IMR-90 (cell line): ENCODE measurements at regions not wholly inside any gene's neighbourhood (a gene's known extent, or its start where the extent isn't known, plus 50 kb on each side); places are given as distances from the start of the nearest gene placed in this dataset.

Source experiments
- ATAC-seq: fragments of 200-7000 bp; cut with Tn5 transposase; 2 replicates; pipeline ENCODE4 v1.9.1; 2020; ENCODE audit warnings: low read depth, mild to moderate bottlenecking, moderate library complexity
- BruUV-seq: library from RNA; stranded (reverse); fragments of 400-500 nt; replicated peaks from 2 replicates; lab custom pipeline; 2021; lab: Mats Ljungman, UMichigan
- CTCF ChIA-PET: fragments of 300-600 bp; formaldehyde crosslinking; extraction: SDS; loops from one replicate; lab custom pipeline; 2021; ENCODE audit warnings: antibody characterized with exemption; lab: Yijun Ruan, JAX
- POLR2A ChIA-PET: fragments of 300-600 bp; sonication (Branson Sonifier 250); formaldehyde crosslinking; loops from one replicate; lab custom pipeline; 2022; ENCODE audit warnings: antibody characterized with exemption; ENCODE audit not compliant: unreplicated experiment; lab: Charles Lee
- DNase-seq: peaks from one replicate; pipeline ENCODE4 v3.0.0; 2013
- H2AFZ ChIP-seq: replicated peaks from 2 replicates; pipeline ENCODE3; 2013; ENCODE audit warnings: low read length, mild to moderate bottlenecking; ENCODE audit not compliant: poor library complexity
- H2AK5ac ChIP-seq: 2 replicates; pipeline ENCODE4 v1.6.1; 2013; ENCODE audit warnings: low read depth, low read length, inconsistent platforms
- H2AK9ac ChIP-seq: replicated peaks from 2 replicates; pipeline ENCODE3; 2013; ENCODE audit warnings: mild to moderate bottlenecking, low read depth, low read length, moderate library complexity; ENCODE audit not compliant: poor library complexity
- H2BK120ac ChIP-seq: 2 replicates; pipeline ENCODE4 v1.6.1; 2013; ENCODE audit warnings: low read depth, low read length, inconsistent platforms
- H2BK15ac ChIP-seq: 3 replicates; pipeline ENCODE4 v1.6.1; 2013; ENCODE audit warnings: low read depth, low read length, inconsistent platforms
- H2BK20ac ChIP-seq: 2 replicates; pipeline ENCODE4 v1.6.1; 2013; ENCODE audit warnings: low read depth, mild to moderate bottlenecking, inconsistent platforms, low read length, moderate library complexity
- H2BK5ac ChIP-seq: 2 replicates; pipeline ENCODE4 v1.6.1; 2013; ENCODE audit warnings: mild to moderate bottlenecking, low read depth, low read length, inconsistent platforms; ENCODE audit not compliant: poor library complexity, severe bottlenecking
- H3K14ac ChIP-seq: replicated peaks from 2 replicates; pipeline ENCODE4 v1.6.1; 2013; ENCODE audit warnings: low read depth, low read length, inconsistent platforms
- H3K18ac ChIP-seq: 2 replicates; pipeline ENCODE4 v1.6.1; 2013; ENCODE audit warnings: low read depth, low read length, control low read depth
- H3K23ac ChIP-seq: 2 replicates; pipeline ENCODE4 v1.6.1; 2013; ENCODE audit warnings: low read depth, low read length, inconsistent platforms
- H3K27ac ChIP-seq: 2 replicates; pipeline ENCODE4 v1.5.1; 2013; ENCODE audit warnings: mild to moderate bottlenecking, control low read depth, low read length; ENCODE audit not compliant: insufficient read depth
- H3K27me3 ChIP-seq: 2 replicates; pipeline ENCODE4 v1.6.1; 2013; ENCODE audit warnings: low read length; ENCODE audit not compliant: control insufficient read depth, insufficient read depth
- H3K36me3 ChIP-seq: 2 replicates; pipeline ENCODE4 v1.6.1; 2013; ENCODE audit warnings: low read length, mixed read lengths; ENCODE audit not compliant: control insufficient read depth, insufficient read depth
- H3K4ac ChIP-seq: 2 replicates; pipeline ENCODE4 v1.6.1; 2013; ENCODE audit warnings: low read depth, low read length, inconsistent platforms
- H3K4me1 ChIP-seq: 2 replicates; pipeline ENCODE4 v1.6.1; 2013; ENCODE audit warnings: low read length, mixed read lengths; ENCODE audit not compliant: control insufficient read depth, insufficient read depth
- H3K4me2 ChIP-seq: 2 replicates; pipeline ENCODE4 v1.6.1; 2013; ENCODE audit warnings: low read depth, mild to moderate bottlenecking, control low read depth, low read length, moderate library complexity
- H3K4me3 ChIP-seq: 2 replicates; pipeline ENCODE4 v1.5.1; 2013; ENCODE audit warnings: low read depth, mild to moderate bottlenecking, control low read depth, low read length, moderate library complexity; ENCODE audit not compliant: insufficient read depth
- H3K56ac ChIP-seq: 2 replicates; pipeline ENCODE4 v1.6.1; 2013; ENCODE audit warnings: low read length, inconsistent platforms; ENCODE audit not compliant: insufficient read depth; ENCODE audit errors: extremely low read depth
- H3K79me1 ChIP-seq, 2 experiments: 2 replicates each; pipeline ENCODE4 v1.6.1; 2013; ENCODE audit warnings: low read length in 2 of 2, inconsistent platforms in 1 of 2, low read depth in 1 of 2
- H3K9ac ChIP-seq: 2 replicates; pipeline ENCODE4 v1.6.1; 2013; ENCODE audit warnings: low read depth, low read length, control low read depth
- H3K9me1 ChIP-seq: 2 replicates; pipeline ENCODE4 v1.6.1; 2013; ENCODE audit warnings: low read length, inconsistent platforms; ENCODE audit not compliant: insufficient read depth
- H3K9me3 ChIP-seq: 2 replicates; pipeline ENCODE4 v1.6.1; 2013; ENCODE audit warnings: low read length; ENCODE audit not compliant: control insufficient read depth, insufficient read depth
- H4K20me1 ChIP-seq: 2 replicates; pipeline ENCODE4 v1.6.1; 2013; ENCODE audit warnings: low read length, inconsistent platforms; ENCODE audit not compliant: insufficient read depth
- H4K5ac ChIP-seq: 2 replicates; pipeline ENCODE4 v1.6.1; 2013; ENCODE audit warnings: mild to moderate bottlenecking, low read depth, low read length, control low read depth
- H4K8ac ChIP-seq, 2 experiments: 2 replicates each; pipeline ENCODE4 v1.6.1; 2013; ENCODE audit warnings: low read depth in 2 of 2, low read length in 2 of 2, control low read depth in 1 of 2, inconsistent platforms in 1 of 2
- H4K91ac ChIP-seq: 2 replicates; pipeline ENCODE4 v1.6.1; 2013; ENCODE audit warnings: low read depth, low read length, inconsistent platforms; ENCODE audit not compliant: insufficient read depth
- BHLHE40 ChIP-seq: fragments of 150-350 bp; IDR thresholded peaks from 2 replicates; pipeline ENCODE4 v1.6.1; 2016; ENCODE audit warnings: mild to moderate bottlenecking, low read depth, low read length
- CEBPB ChIP-seq: IDR thresholded peaks from 2 replicates; pipeline ENCODE4 v1.6.1; 2012; ENCODE audit warnings: low read depth, low read length, improper control_type of control experiment
- FOS ChIP-seq: fragments of 150-350 bp; IDR thresholded peaks from 2 replicates; pipeline ENCODE4 v1.6.1; 2016; ENCODE audit warnings: low read depth, low read length
- MAFK ChIP-seq: IDR thresholded peaks from 2 replicates; pipeline ENCODE4 v1.6.1; 2012; ENCODE audit warnings: low read depth, low read length, improper control_type of control experiment
- MAZ ChIP-seq: IDR thresholded peaks from 2 replicates; pipeline ENCODE4 v1.6.1; 2012; ENCODE audit warnings: low read depth, mild to moderate bottlenecking, low read length, improper control_type of control experiment, moderate library complexity, borderline replicate concordance
- MXI1 ChIP-seq: IDR thresholded peaks from 2 replicates; pipeline ENCODE4 v1.6.1; 2012; ENCODE audit warnings: low read depth, mild to moderate bottlenecking, low read length, moderate library complexity, borderline replicate concordance
- NFE2L2 ChIP-seq: fragments of 150-350 bp; IDR thresholded peaks from 2 replicates; pipeline ENCODE4 v1.6.1; 2016; ENCODE audit warnings: low read depth, mild to moderate bottlenecking, low read length
- POLR2A ChIP-seq: IDR thresholded peaks from 2 replicates; pipeline ENCODE4 v1.6.1; 2012; ENCODE audit warnings: mild to moderate bottlenecking, low read depth, low read length
- RAD21 ChIP-seq: IDR thresholded peaks from 2 replicates; pipeline ENCODE4 v1.6.1; 2012; ENCODE audit warnings: low read length, improper control_type of control experiment
- RCOR1 ChIP-seq: IDR thresholded peaks from 2 replicates; pipeline ENCODE4 v1.6.1; 2012; ENCODE audit warnings: mild to moderate bottlenecking, low read length, improper control_type of control experiment; ENCODE audit not compliant: insufficient replicate concordance
- RFX5 ChIP-seq: IDR thresholded peaks from 2 replicates; pipeline ENCODE4 v1.8.0; 2012; ENCODE audit warnings: low read depth, mild to moderate bottlenecking, low read length, moderate library complexity
- SMC3 ChIP-seq: fragments of 150-350 bp; IDR thresholded peaks from 2 replicates; pipeline ENCODE4 v1.6.1; 2016; ENCODE audit warnings: low read depth, mild to moderate bottlenecking, antibody characterized with exemption, low read length, moderate library complexity
- WGBS, 2 experiments: methylation state at CpG; one replicate each; pipeline versions ENCODE4 v1.1.5 to v1.1.7; 2013; ENCODE audit warnings: missing lambda C conversion rate in 2 of 2; ENCODE audit not compliant: insufficient read length in 1 of 2; ENCODE audit errors: extremely low coverage in 2 of 2; 5-methylcytosine and 5-hydroxymethylcytosine counted together
- dilution Hi-C: fragments of 300-500 bp; cut with HindIII; formaldehyde crosslinking; loops from one replicate; pipeline ENCODE4 v1.14.3; 2018; ENCODE audit warnings: low sequenced_read_pairs; ENCODE audit not compliant: unreplicated experiment
- in situ Hi-C: fragments of 300-500 bp; cut with MboI; formaldehyde crosslinking; loops from 3 replicates; pipeline ENCODE4 v1.14.3; 2019; ENCODE audit warnings: low sequenced_read_pairs, inconsistent platforms, mixed read lengths
- intact Hi-C: fragments of 100-400 bp; cut with micrococcal nuclease; formaldehyde crosslinking; loops from 2 replicates; pipeline ENCODE4 v1.10.0; 2022
- TF ChIP-seq, protein P1 (sequence below): fragments of 150-350 bp; IDR thresholded peaks from 2 replicates; pipeline ENCODE4 v1.6.1; 2016; ENCODE audit warnings: low read depth, mild to moderate bottlenecking, low read length, moderate library complexity, borderline replicate concordance
- TF ChIP-seq, protein P2 (sequence below): conservative IDR thresholded peaks from 2 replicates; pipeline ENCODE4 v1.5.1; 2012; ENCODE audit warnings: mild to moderate bottlenecking, low read depth, low read length, improper control_type of control experiment
- TF ChIP-seq, protein P3 (sequence below): fragments of 150-350 bp; IDR thresholded peaks from 2 replicates; pipeline ENCODE4 v1.6.1; 2017; ENCODE audit warnings: mild to moderate bottlenecking, antibody characterized with exemption, low read length, low read depth

DNA sequence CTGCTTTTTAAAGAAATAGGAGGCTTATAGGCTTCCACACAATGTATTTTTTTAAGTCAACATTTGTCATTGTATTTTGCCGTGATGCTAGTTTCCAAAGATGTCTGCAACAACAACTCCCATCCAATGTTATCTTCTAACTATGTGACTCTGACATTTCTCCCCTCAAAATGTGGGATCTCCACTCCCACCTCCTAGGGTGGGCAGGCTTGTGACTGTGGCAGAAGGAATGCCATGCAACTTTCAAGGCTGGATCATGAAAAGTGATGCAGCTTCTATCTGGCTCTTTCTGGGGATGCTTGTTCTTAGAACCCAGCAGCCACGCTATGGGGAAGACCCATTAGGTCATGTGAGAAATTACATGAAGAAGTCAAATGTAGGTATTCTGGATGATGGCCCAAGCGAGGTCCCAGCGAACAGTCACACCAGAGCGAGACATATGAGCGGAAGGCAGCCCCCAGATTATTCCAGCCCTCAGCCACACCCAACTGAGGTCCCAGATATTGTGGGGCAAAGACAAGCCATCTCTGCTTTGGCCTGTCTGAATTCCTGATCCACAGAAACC, 124.3 kb downstream of the BDH1 start:
- Histone ChIP-seq H2AFZ (no peak overlapping the region), H3K4me1 (peaks cover 10% of the 10 kb centered on the region), H3K4ac (peak overlapping the region; percentile 9; the same call in 1 of the 2 replicates), H3K23ac (no peak overlapping the region), H2BK5ac (no peak overlapping the region), H2BK20ac (no peak overlapping the region), H2AK9ac (no peak overlapping the region), H3K56ac (no peak overlapping the region), H4K91ac (no peak overlapping the region), H4K8ac (no peak overlapping the region), H3K9me1 (no peaks in the 10 kb centered on the region), H3K79me1 (no peaks in the 10 kb centered on the region), H3K9me3 (peaks cover 2% of the 10 kb centered on the region; the same call in 1 of the 2 replicates), H3K18ac (0 out of 2 replicates have a peak overlapping the region, but pooled peaks have one; percentile 13), H2BK15ac (no peak overlapping the region), H4K20me1 (no peaks in the 10 kb centered on the region), H3K9ac (no peak overlapping the region), H2AK5ac (no peak overlapping the region), H3K27ac (no peak overlapping the region), H2BK120ac (0 out of 2 replicates have a peak overlapping the region, but pooled peaks have one; percentile 3), H3K14ac (no peak overlapping the region), H3K4me2 (no peak overlapping the region), H3K36me3 (no peaks in the 10 kb centered on the region), H3K4me3 (no peak overlapping the region), H4K5ac (no peak overlapping the region), H3K27me3 (peaks cover 7% of the 10 kb centered on the region; the same call in 1 of the 2 replicates)
- DNase-seq (no peak), ATAC-seq (no peak)
- no CpG with 5 or more reads among the region's 6 CpGs for WGBS, 2 experiments
- in situ Hi-C loops: no loop called here
- ChIA-PET CTCF (interaction anchor here (0.6 kb wide), 1 partner anchor 35 kb away, joined by 3 read pairs; no protein-coding TSS in a partner anchor), POLR2A (no interaction called here)
- intact Hi-C loops: no loop called here
- no TSS peak for BruUV-seq
- dilution Hi-C loops: no loop called here
- no peak for TF ChIP-seq MAFK
- TF ChIP-seq FOS: no peak
- TF ChIP-seq POLR2A: no peak
- no peak for TF ChIP-seq MAZ
- TF ChIP-seq, protein P1, sequence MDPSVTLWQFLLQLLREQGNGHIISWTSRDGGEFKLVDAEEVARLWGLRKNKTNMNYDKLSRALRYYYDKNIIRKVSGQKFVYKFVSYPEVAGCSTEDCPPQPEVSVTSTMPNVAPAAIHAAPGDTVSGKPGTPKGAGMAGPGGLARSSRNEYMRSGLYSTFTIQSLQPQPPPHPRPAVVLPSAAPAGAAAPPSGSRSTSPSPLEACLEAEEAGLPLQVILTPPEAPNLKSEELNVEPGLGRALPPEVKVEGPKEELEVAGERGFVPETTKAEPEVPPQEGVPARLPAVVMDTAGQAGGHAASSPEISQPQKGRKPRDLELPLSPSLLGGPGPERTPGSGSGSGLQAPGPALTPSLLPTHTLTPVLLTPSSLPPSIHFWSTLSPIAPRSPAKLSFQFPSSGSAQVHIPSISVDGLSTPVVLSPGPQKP: no peak
- TF ChIP-seq RFX5: no peak
- no peak for TF ChIP-seq RAD21
- TF ChIP-seq RCOR1: no peak
- no peak for TF ChIP-seq BHLHE40
- no peak for TF ChIP-seq MXI1
- TF ChIP-seq CEBPB: no peak
- no peak for TF ChIP-seq SMC3
- TF ChIP-seq, protein P2, sequence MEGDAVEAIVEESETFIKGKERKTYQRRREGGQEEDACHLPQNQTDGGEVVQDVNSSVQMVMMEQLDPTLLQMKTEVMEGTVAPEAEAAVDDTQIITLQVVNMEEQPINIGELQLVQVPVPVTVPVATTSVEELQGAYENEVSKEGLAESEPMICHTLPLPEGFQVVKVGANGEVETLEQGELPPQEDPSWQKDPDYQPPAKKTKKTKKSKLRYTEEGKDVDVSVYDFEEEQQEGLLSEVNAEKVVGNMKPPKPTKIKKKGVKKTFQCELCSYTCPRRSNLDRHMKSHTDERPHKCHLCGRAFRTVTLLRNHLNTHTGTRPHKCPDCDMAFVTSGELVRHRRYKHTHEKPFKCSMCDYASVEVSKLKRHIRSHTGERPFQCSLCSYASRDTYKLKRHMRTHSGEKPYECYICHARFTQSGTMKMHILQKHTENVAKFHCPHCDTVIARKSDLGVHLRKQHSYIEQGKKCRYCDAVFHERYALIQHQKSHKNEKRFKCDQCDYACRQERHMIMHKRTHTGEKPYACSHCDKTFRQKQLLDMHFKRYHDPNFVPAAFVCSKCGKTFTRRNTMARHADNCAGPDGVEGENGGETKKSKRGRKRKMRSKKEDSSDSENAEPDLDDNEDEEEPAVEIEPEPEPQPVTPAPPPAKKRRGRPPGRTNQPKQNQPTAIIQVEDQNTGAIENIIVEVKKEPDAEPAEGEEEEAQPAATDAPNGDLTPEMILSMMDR: no peak
- TF ChIP-seq NFE2L2: no peak
- TF ChIP-seq, protein P3, sequence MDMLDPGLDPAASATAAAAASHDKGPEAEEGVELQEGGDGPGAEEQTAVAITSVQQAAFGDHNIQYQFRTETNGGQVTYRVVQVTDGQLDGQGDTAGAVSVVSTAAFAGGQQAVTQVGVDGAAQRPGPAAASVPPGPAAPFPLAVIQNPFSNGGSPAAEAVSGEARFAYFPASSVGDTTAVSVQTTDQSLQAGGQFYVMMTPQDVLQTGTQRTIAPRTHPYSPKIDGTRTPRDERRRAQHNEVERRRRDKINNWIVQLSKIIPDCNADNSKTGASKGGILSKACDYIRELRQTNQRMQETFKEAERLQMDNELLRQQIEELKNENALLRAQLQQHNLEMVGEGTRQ: no peak
